OCI-LY7 (cell line): ENCODE measurements at regions not wholly inside any gene's neighbourhood (a gene's known extent, or its start where the extent isn't known, plus 50 kb on each side); places are given as distances from the start of the nearest gene placed in this dataset.

Source experiments
- BruUV-seq: library from RNA; stranded (reverse); fragments of 400-500 nt; replicated peaks from 2 replicates; lab custom pipeline; 2021; lab: Mats Ljungman, UMichigan
- CTCF ChIA-PET: fragments of 300-600 bp; sonication (Branson Sonifier 250); formaldehyde crosslinking; loops from one replicate; lab custom pipeline; 2022; ENCODE audit warnings: antibody characterized with exemption; ENCODE audit not compliant: unreplicated experiment; lab: Charles Lee
- POLR2A ChIA-PET: fragments of 300-600 bp; sonication (Branson Sonifier 250); formaldehyde crosslinking; loops from one replicate; lab custom pipeline; 2022; ENCODE audit warnings: antibody characterized with exemption; lab: Charles Lee
- DNase-seq: peaks from one replicate; pipeline ENCODE4 v3.0.0-alpha.2; 2015; ENCODE audit warnings: low spot score
- H2AFZ ChIP-seq: fragments of 200-600 bp; sonication (generic), shearing (Covaris generic); 2 replicates; pipeline ENCODE4 v1.6.1; 2014; ENCODE audit warnings: mild to moderate bottlenecking, antibody characterized with exemption, low read length, moderate library complexity
- H3K27ac ChIP-seq: fragments of 200-600 bp; sonication (generic); 2 replicates; pipeline ENCODE4 v1.5.1; 2014; ENCODE audit warnings: mixed run types, low read depth, mild to moderate bottlenecking, moderate library complexity, low read length, inconsistent platforms; ENCODE audit not compliant: poor library complexity, severe bottlenecking
- H3K36me3 ChIP-seq: fragments of 200-600 bp; sonication (generic); 2 replicates; pipeline ENCODE4 v1.6.1; 2014; ENCODE audit warnings: mild to moderate bottlenecking, antibody characterized with exemption, low read length, moderate library complexity, mixed read lengths; ENCODE audit not compliant: insufficient read depth
- H3K4me1 ChIP-seq: fragments of 200-600 bp; sonication (generic); 2 replicates; pipeline ENCODE4 v1.5.1; 2014; ENCODE audit warnings: mild to moderate bottlenecking, low read length; ENCODE audit not compliant: insufficient read depth, poor library complexity, severe bottlenecking
- H3K4me2 ChIP-seq: fragments of 200-600 bp; sonication (generic); 2 replicates; pipeline ENCODE4 v1.6.1; 2014; ENCODE audit warnings: mild to moderate bottlenecking, low read length
- H3K4me3 ChIP-seq: fragments of 200-600 bp; sonication (generic); 2 replicates; pipeline ENCODE4 v1.5.1; 2014; ENCODE audit warnings: mild to moderate bottlenecking, low read depth, low read length; ENCODE audit not compliant: poor library complexity, severe bottlenecking
- H3K79me2 ChIP-seq: fragments of 200-600 bp; sonication (generic); 2 replicates; pipeline ENCODE4 v1.6.1; 2016; ENCODE audit warnings: low read depth, mild to moderate bottlenecking, low read length, moderate library complexity, mixed read lengths; ENCODE audit not compliant: insufficient read depth
- H3K9me2 ChIP-seq: fragments of 200-600 bp; sonication (generic); 2 replicates; pipeline ENCODE4 v1.6.1; 2016; ENCODE audit warnings: mild to moderate bottlenecking, low read length, mixed read lengths; ENCODE audit not compliant: insufficient read depth
- H3K9me3 ChIP-seq: fragments of 200-600 bp; sonication (generic); 2 replicates; pipeline ENCODE4 v1.6.1; 2014; ENCODE audit warnings: mild to moderate bottlenecking, mixed run types, low read length, mixed read lengths
- H4K20me1 ChIP-seq: fragments of 200-600 bp; sonication (generic); 2 replicates; pipeline ENCODE4 v1.6.1; 2014; ENCODE audit warnings: mild to moderate bottlenecking, antibody characterized with exemption, low read length, moderate library complexity, mixed read lengths; ENCODE audit not compliant: insufficient read depth
- CTCF ChIP-seq: fragments of 200-600 bp; sonication (generic); conservative IDR thresholded peaks from 2 replicates; pipeline ENCODE4 v1.5.1; 2014; ENCODE audit warnings: mild to moderate bottlenecking, antibody characterized with exemption, low read length, moderate library complexity, mixed read lengths
- EZH2phosphoT487 ChIP-seq: fragments of 200-600 bp; sonication (generic); IDR thresholded peaks from 2 replicates; pipeline ENCODE4 v1.6.1; 2018; ENCODE audit warnings: low read depth, borderline replicate concordance, mild to moderate bottlenecking, mixed run types, antibody characterized with exemption, low read length, moderate library complexity, mixed read lengths
- intact Hi-C: fragments of 100-400 bp; cut with micrococcal nuclease; formaldehyde crosslinking; loops from one replicate; pipeline ENCODE4 v1.10.0; 2022; ENCODE audit not compliant: unreplicated experiment

- Histone ChIP-seq H2AFZ (no peak overlapping the region), H3K4me1 (no peaks in the 10 kb centered on the region), H3K9me2 (no peaks in the 10 kb centered on the region), H3K9me3 (no peaks in the 10 kb centered on the region), H3K27ac (no peak overlapping the region), H3K79me2 (no peaks in the 10 kb centered on the region), H3K4me2 (no peak overlapping the region), H3K4me3 (no peak overlapping the region), H3K36me3 (no peaks in the 10 kb centered on the region), H4K20me1 (no peaks in the 10 kb centered on the region)
- intact Hi-C loops = no loop called here
- ChIA-PET CTCF (no interaction called here), POLR2A (interaction anchor here (0.6 to 0.7 kb wide), 2 partner anchors 314 to 372 kb away, joined by 3 read pairs; no protein-coding TSS in a partner anchor)
- BruUV-seq = no TSS peak
- DNase-seq = no peak
- no peak for TF ChIP-seq EZH2phosphoT487
- TF ChIP-seq CTCF = no peak
Measured at GRCh38 chr17:12538003-12538402, 127.7 kb upstream of the MYOCD start.

- no peak overlapping the region for H2AFZ ChIP-seq
- H3K27ac ChIP-seq = no peak overlapping the region
- no peaks in the 10 kb centered on the region for H3K9me3 ChIP-seq
- no peaks in the 10 kb centered on the region for H4K20me1 ChIP-seq
- H3K4me2 ChIP-seq = no peak overlapping the region
- no peaks in the 10 kb centered on the region for H3K79me2 ChIP-seq
- no peak overlapping the region for H3K4me3 ChIP-seq
- no peaks in the 10 kb centered on the region for H3K9me2 ChIP-seq
- ChIA-PET POLR2A (interaction anchor here (0.8 kb wide), 1 partner anchor 12 kb away, joined by 3 read pairs; no protein-coding TSS in a partner anchor), CTCF (interaction anchor here (0.6 kb wide), 1 partner anchor 134 kb away, joined by 3 read pairs; no protein-coding TSS in a partner anchor)
- TF ChIP-seq EZH2phosphoT487 = no peak
- peak; percentile 84 for TF ChIP-seq CTCF
- BruUV-seq = no TSS peak
- peak; percentile 50 for DNase-seq
- intact Hi-C loops = loop anchor here (1.0 kb wide), 1 partner anchor 457 kb away; no protein-coding TSS in a partner anchor
- H3K36me3 ChIP-seq = no peaks in the 10 kb centered on the region
- H3K4me1 ChIP-seq = no peaks in the 10 kb centered on the region
Measured at GRCh38 chr17:12545877-12546513, 119.7 kb upstream of the MYOCD start.

- BruUV-seq = no TSS peak
- Histone ChIP-seq H3K4me1 (no peaks in the 10 kb centered on the region), H3K9me3 (no peaks in the 10 kb centered on the region), H3K36me3 (no peaks in the 10 kb centered on the region), H2AFZ (no peak overlapping the region), H3K4me3 (no peak overlapping the region), H3K4me2 (no peak overlapping the region), H3K79me2 (no peaks in the 10 kb centered on the region), H4K20me1 (no peaks in the 10 kb centered on the region), H3K27ac (no peak overlapping the region), H3K9me2 (no peaks in the 10 kb centered on the region)
- POLR2A ChIA-PET = no interaction called here
- intact Hi-C loops = loop anchor here (1.0 kb wide), 1 partner anchor 456 kb away; no protein-coding TSS in a partner anchor
- TF ChIP-seq EZH2phosphoT487 (no peak), CTCF (no peak)
- CTCF ChIA-PET = no interaction called here
- DNase-seq = no peak
Measured at GRCh38 chr17:12546983-12547382, 118.7 kb upstream of the MYOCD start.
